Liver (tissue), 9 donors: ENCODE measurements at regions not wholly inside any gene's neighbourhood (a gene's known extent, or its start where the extent isn't known, plus 50 kb on each side); places are given as distances from the start of the nearest gene placed in this dataset. TPM values are rescaled to one million over a fixed set of nuclear protein-coding genes. Genes with fewer than 3 reads are reported as not detected.

Source experiments
- DNase-seq: peaks from one replicate; pipeline ENCODE4 v3.0.0-alpha.2; 2017; ENCODE audit warnings: low spot score
- H3K27ac ChIP-seq, 2 donors: one replicate each; pipeline ENCODE4 v1.7.0; 2013; ENCODE audit warnings: inconsistent platforms in 2 of 2, low read length in 2 of 2, control low read depth in 1 of 2, low read depth in 1 of 2, mild to moderate bottlenecking in 1 of 2
- H3K27me3 ChIP-seq, 4 donors: one replicate each; pipeline versions ENCODE4 v1.6.1 to v1.7.0; 2013; ENCODE audit warnings: low read length in 3 of 4, inconsistent platforms in 1 of 4, mild to moderate bottlenecking in 1 of 4, moderate library complexity in 1 of 4; ENCODE audit not compliant: control insufficient read depth in 4 of 4, insufficient read depth in 4 of 4
- H3K36me3 ChIP-seq, 4 donors: one replicate each; pipeline versions ENCODE4 v1.6.1 to v1.7.0; 2013; ENCODE audit warnings: low read length in 3 of 4, mild to moderate bottlenecking in 3 of 4, low read depth in 1 of 4, moderate library complexity in 1 of 4; ENCODE audit not compliant: control insufficient read depth in 4 of 4, insufficient read depth in 3 of 4
- H3K4me1 ChIP-seq, 4 donors: one replicate each; pipeline versions ENCODE4 v1.6.1 to v1.7.0; 2013; ENCODE audit warnings: low read length in 3 of 4, mild to moderate bottlenecking in 3 of 4, moderate library complexity in 1 of 4; ENCODE audit not compliant: control insufficient read depth in 4 of 4, insufficient read depth in 4 of 4
- H3K4me3 ChIP-seq, 3 donors: one replicate each; pipeline versions ENCODE4 v1.6.1 to v1.7.0; 2013; ENCODE audit warnings: low read length in 3 of 3, control low read depth in 1 of 3, low read depth in 1 of 3, mild to moderate bottlenecking in 1 of 3
- H3K9ac ChIP-seq, 2 donors: one replicate each; pipeline ENCODE4 v1.7.0; 2013; ENCODE audit warnings: low read length in 2 of 2, mild to moderate bottlenecking in 2 of 2, moderate library complexity in 2 of 2, control low read depth in 1 of 2, low read depth in 1 of 2
- H3K9me3 ChIP-seq, 4 donors: one replicate each; pipeline versions ENCODE4 v1.6.1 to v1.7.0; 2013; ENCODE audit warnings: low read length in 3 of 4; ENCODE audit not compliant: control insufficient read depth in 4 of 4
- EGR1 ChIP-seq, 2 donors: IDR thresholded peaks; 2 replicates each; pipeline ENCODE4 v1.6.1; 2016 to 2018; ENCODE audit warnings: antibody characterized with exemption in 2 of 2, low read depth in 2 of 2
- FOXA1 ChIP-seq: IDR thresholded peaks from 2 replicates; pipeline ENCODE4 v1.6.1; 2016; ENCODE audit warnings: antibody characterized with exemption
- FOXA2 ChIP-seq: IDR thresholded peaks from 2 replicates; pipeline ENCODE4 v1.6.1; 2016; ENCODE audit warnings: antibody characterized with exemption
- GABPA ChIP-seq, 2 donors: IDR thresholded peaks in 1 of 2; conservative IDR thresholded peaks in 1 of 2; 2 replicates each; pipeline ENCODE4 v1.6.1; 2016; ENCODE audit warnings: antibody characterized with exemption in 2 of 2, mild to moderate bottlenecking in 1 of 2, moderate library complexity in 1 of 2
- HNF4A ChIP-seq, 2 donors: conservative IDR thresholded peaks; 2 replicates each; pipeline ENCODE4 v1.6.1; 2016; ENCODE audit warnings: antibody characterized with exemption in 2 of 2, mild to moderate bottlenecking in 2 of 2
- HNF4G ChIP-seq: IDR thresholded peaks from 2 replicates; pipeline ENCODE4 v1.6.1; 2016; ENCODE audit warnings: antibody characterized with exemption
- JUND ChIP-seq, 2 donors: IDR thresholded peaks; 2 replicates each; pipeline ENCODE4 v1.6.1; 2016; ENCODE audit warnings: antibody characterized with exemption in 2 of 2
- NR2F2 ChIP-seq: IDR thresholded peaks from 2 replicates; pipeline ENCODE4 v1.6.1; 2016; ENCODE audit warnings: antibody characterized with exemption
- RAD21 ChIP-seq, 2 donors: IDR thresholded peaks; 2 replicates each; pipeline ENCODE4 v1.6.1; 2016; ENCODE audit warnings: antibody characterized with exemption in 2 of 2, mild to moderate bottlenecking in 2 of 2
- RXRA ChIP-seq, 2 donors: IDR thresholded peaks; 2 replicates each; pipeline ENCODE4 v1.6.1; 2017 to 2018; ENCODE audit warnings: antibody characterized with exemption in 2 of 2, mild to moderate bottlenecking in 1 of 2
- SP1 ChIP-seq: IDR thresholded peaks from 2 replicates; pipeline ENCODE4 v1.6.1; 2018; ENCODE audit warnings: antibody characterized with exemption, mild to moderate bottlenecking
- TAF1 ChIP-seq: conservative IDR thresholded peaks from 2 replicates; pipeline ENCODE4 v1.6.1; 2016; ENCODE audit warnings: antibody characterized with exemption, mild to moderate bottlenecking
- YY1 ChIP-seq: IDR thresholded peaks from 2 replicates; pipeline ENCODE4 v1.6.1; 2016; ENCODE audit warnings: antibody characterized with exemption, mild to moderate bottlenecking
- WGBS: extraction: QIAGEN DNeasy Blood & Tissue Kit; methylation state at CpG from one replicate; pipeline ENCODE4 v1.1.7; 2013; 5-methylcytosine and 5-hydroxymethylcytosine counted together
- small RNA-seq: library from RNA; depleted of rRNA; stranded (forward); fragments of <200 nt; gene quantifications from one replicate; pipeline ENCODE3, GENCODE V24; 2014
- TF ChIP-seq, protein P1 (sequence below): fragments of 150-350 bp; IDR thresholded peaks from 2 replicates; pipeline ENCODE4 v1.5.1; 2017; ENCODE audit warnings: improper control_type of control experiment, low read depth, low read length; ENCODE audit not compliant: missing input control
- TF ChIP-seq, protein P2 (sequence below): IDR thresholded peaks from 2 replicates; pipeline ENCODE4 v1.6.1; 2016; ENCODE audit warnings: antibody characterized with exemption, mild to moderate bottlenecking
- TF ChIP-seq, protein P3 (sequence below): IDR thresholded peaks from 2 replicates; pipeline ENCODE4 v1.6.1; 2016; ENCODE audit warnings: antibody characterized with exemption
- TF ChIP-seq, protein P4 (sequence below): IDR thresholded peaks from 2 replicates; pipeline ENCODE4 v1.6.1; 2016; ENCODE audit warnings: antibody characterized with exemption
- TF ChIP-seq, protein P5 (sequence below): IDR thresholded peaks from 2 replicates; pipeline ENCODE4 v1.6.1; 2016; ENCODE audit warnings: antibody characterized with exemption
- donor health status: healthy.
- donor health status: healthy.
- donor health status: healthy.
- donor health status: healthy.
- donor health status: healthy.

DNA sequence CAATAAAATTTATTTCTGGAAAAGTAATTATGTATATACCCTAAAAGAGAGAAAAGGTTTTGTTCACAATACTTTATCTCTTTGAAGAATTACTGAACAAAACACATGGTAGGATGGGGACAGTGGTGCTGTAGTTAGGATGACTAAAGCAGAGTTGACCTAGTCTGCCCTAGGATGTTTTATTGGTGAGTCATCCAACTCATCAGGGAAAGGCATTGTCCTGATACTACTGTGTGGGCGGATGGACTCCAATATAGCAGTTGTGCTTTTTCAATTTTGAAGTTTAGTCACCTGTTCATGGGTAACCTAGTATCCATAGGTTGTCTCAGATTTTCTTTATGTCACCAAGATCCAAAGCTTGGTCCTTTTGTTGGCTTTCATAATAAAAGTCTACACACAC is 53.3 kb upstream of the EYS start:
- Histone ChIP-seq H3K27me3 (no peaks in the 10 kb centered on the region), H3K9ac (no peak overlapping the region), H3K9me3 (no peaks in the 10 kb centered on the region), H3K4me1 (no peaks in the 10 kb centered on the region), H3K4me3 (no peak overlapping the region), H3K36me3 (no peaks in the 10 kb centered on the region), H3K27ac (no peak overlapping the region)
- TF ChIP-seq HNF4A (conservative IDR thresholded peaks at IDR 0.05) (no peak), TAF1 (no peak), HNF4G (no peak), GABPA (IDR thresholded peaks at IDR 0.05 in 1 of 2, conservative IDR thresholded peaks at IDR 0.05 in 1 of 2) (no peak), RAD21 (IDR thresholded peaks at IDR 0.05) (no peak), FOXA1 (no peak), EGR1 (IDR thresholded peaks at IDR 0.05; ENCODE audit: low read depth in 2 of 2) (no peak), FOXA2 (no peak), SP1 (no peak), JUND (IDR thresholded peaks at IDR 0.05) (no peak), RXRA (IDR thresholded peaks at IDR 0.05) (no peak), NR2F2 (no peak), YY1 (no peak)
- TF ChIP-seq, protein P1, sequence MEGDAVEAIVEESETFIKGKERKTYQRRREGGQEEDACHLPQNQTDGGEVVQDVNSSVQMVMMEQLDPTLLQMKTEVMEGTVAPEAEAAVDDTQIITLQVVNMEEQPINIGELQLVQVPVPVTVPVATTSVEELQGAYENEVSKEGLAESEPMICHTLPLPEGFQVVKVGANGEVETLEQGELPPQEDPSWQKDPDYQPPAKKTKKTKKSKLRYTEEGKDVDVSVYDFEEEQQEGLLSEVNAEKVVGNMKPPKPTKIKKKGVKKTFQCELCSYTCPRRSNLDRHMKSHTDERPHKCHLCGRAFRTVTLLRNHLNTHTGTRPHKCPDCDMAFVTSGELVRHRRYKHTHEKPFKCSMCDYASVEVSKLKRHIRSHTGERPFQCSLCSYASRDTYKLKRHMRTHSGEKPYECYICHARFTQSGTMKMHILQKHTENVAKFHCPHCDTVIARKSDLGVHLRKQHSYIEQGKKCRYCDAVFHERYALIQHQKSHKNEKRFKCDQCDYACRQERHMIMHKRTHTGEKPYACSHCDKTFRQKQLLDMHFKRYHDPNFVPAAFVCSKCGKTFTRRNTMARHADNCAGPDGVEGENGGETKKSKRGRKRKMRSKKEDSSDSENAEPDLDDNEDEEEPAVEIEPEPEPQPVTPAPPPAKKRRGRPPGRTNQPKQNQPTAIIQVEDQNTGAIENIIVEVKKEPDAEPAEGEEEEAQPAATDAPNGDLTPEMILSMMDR, result no peak
- TF ChIP-seq, protein P2, sequence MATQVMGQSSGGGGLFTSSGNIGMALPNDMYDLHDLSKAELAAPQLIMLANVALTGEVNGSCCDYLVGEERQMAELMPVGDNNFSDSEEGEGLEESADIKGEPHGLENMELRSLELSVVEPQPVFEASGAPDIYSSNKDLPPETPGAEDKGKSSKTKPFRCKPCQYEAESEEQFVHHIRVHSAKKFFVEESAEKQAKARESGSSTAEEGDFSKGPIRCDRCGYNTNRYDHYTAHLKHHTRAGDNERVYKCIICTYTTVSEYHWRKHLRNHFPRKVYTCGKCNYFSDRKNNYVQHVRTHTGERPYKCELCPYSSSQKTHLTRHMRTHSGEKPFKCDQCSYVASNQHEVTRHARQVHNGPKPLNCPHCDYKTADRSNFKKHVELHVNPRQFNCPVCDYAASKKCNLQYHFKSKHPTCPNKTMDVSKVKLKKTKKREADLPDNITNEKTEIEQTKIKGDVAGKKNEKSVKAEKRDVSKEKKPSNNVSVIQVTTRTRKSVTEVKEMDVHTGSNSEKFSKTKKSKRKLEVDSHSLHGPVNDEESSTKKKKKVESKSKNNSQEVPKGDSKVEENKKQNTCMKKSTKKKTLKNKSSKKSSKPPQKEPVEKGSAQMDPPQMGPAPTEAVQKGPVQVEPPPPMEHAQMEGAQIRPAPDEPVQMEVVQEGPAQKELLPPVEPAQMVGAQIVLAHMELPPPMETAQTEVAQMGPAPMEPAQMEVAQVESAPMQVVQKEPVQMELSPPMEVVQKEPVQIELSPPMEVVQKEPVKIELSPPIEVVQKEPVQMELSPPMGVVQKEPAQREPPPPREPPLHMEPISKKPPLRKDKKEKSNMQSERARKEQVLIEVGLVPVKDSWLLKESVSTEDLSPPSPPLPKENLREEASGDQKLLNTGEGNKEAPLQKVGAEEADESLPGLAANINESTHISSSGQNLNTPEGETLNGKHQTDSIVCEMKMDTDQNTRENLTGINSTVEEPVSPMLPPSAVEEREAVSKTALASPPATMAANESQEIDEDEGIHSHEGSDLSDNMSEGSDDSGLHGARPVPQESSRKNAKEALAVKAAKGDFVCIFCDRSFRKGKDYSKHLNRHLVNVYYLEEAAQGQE, result no peak
- TF ChIP-seq, protein P3, sequence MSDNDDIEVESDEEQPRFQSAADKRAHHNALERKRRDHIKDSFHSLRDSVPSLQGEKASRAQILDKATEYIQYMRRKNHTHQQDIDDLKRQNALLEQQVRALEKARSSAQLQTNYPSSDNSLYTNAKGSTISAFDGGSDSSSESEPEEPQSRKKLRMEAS, result no peak
- TF ChIP-seq, protein P4, sequence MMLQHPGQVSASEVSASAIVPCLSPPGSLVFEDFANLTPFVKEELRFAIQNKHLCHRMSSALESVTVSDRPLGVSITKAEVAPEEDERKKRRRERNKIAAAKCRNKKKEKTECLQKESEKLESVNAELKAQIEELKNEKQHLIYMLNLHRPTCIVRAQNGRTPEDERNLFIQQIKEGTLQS, result no peak
- TF ChIP-seq, protein P5, sequence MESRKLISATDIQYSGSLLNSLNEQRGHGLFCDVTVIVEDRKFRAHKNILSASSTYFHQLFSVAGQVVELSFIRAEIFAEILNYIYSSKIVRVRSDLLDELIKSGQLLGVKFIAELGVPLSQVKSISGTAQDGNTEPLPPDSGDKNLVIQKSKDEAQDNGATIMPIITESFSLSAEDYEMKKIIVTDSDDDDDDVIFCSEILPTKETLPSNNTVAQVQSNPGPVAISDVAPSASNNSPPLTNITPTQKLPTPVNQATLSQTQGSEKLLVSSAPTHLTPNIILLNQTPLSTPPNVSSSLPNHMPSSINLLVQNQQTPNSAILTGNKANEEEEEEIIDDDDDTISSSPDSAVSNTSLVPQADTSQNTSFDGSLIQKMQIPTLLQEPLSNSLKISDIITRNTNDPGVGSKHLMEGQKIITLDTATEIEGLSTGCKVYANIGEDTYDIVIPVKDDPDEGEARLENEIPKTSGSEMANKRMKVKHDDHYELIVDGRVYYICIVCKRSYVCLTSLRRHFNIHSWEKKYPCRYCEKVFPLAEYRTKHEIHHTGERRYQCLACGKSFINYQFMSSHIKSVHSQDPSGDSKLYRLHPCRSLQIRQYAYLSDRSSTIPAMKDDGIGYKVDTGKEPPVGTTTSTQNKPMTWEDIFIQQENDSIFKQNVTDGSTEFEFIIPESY, result no peak
- 75% methylated on average over 1 of the region's 1 CpG for WGBS
- no peak for DNase-seq

Small RNAs in the stretch of these regions (small RNA-seq; reads per million reads assigned to genes)
- gene RF00019, result not detected
- gene RF00571, result not detected
- gene RNA5SP208, result 0.29 reads per million, percentile 25 among the genes with 10 or more reads in this experiment
- gene RNU6-280P, result not detected
- not detected for gene RNU7-66P
